HFF-Myc (cell line): ENCODE measurements at regions not wholly inside any gene's neighbourhood (a gene's known extent, or its start where the extent isn't known, plus 50 kb on each side); places are given as distances from the start of the nearest gene placed in this dataset.

Experiments used
- DNase-seq: peaks from one replicate; pipeline ENCODE4 v3.0.0-alpha.2; 2011; ENCODE audit warnings: low read depth; ENCODE audit errors: extremely low read depth
- H3K4me3 ChIP-seq: replicated peaks from 2 replicates; pipeline ENCODE4 v1.5.1; 2011; ENCODE audit warnings: low read depth, mild to moderate bottlenecking, control low read depth, low read length
- TF ChIP-seq, protein P1 (sequence below): IDR thresholded peaks from 2 replicates; pipeline ENCODE4 v1.5.1; 2012; ENCODE audit warnings: mild to moderate bottlenecking, low read depth, low read length, control low read depth; ENCODE audit errors: missing control alignments

DNA sequence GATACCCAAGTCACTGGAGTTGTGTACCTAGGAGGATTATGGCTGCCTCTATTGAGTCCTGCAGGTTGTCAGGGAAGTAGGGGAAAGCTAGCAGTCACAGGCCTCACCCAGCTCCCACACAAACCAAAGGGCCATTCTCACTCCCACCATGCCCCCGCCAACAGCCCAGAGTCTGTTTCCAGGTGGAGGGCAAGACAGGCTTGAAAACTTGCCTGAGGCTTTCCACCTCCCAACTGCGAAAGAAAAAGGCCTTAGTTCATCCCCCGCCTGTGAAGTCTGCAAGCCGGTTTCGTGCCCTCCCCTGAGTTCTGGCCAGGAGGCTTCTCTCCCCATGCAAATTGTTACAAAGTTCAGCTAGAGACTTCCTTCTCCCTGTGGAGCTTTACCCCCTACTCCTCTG is 270.3 kb downstream of the TXNL1 start:
- H3K4me3 ChIP-seq: no peak overlapping the region
- DNase-seq: no peak
- TF ChIP-seq, protein P1, sequence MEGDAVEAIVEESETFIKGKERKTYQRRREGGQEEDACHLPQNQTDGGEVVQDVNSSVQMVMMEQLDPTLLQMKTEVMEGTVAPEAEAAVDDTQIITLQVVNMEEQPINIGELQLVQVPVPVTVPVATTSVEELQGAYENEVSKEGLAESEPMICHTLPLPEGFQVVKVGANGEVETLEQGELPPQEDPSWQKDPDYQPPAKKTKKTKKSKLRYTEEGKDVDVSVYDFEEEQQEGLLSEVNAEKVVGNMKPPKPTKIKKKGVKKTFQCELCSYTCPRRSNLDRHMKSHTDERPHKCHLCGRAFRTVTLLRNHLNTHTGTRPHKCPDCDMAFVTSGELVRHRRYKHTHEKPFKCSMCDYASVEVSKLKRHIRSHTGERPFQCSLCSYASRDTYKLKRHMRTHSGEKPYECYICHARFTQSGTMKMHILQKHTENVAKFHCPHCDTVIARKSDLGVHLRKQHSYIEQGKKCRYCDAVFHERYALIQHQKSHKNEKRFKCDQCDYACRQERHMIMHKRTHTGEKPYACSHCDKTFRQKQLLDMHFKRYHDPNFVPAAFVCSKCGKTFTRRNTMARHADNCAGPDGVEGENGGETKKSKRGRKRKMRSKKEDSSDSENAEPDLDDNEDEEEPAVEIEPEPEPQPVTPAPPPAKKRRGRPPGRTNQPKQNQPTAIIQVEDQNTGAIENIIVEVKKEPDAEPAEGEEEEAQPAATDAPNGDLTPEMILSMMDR: no peak

DNA sequence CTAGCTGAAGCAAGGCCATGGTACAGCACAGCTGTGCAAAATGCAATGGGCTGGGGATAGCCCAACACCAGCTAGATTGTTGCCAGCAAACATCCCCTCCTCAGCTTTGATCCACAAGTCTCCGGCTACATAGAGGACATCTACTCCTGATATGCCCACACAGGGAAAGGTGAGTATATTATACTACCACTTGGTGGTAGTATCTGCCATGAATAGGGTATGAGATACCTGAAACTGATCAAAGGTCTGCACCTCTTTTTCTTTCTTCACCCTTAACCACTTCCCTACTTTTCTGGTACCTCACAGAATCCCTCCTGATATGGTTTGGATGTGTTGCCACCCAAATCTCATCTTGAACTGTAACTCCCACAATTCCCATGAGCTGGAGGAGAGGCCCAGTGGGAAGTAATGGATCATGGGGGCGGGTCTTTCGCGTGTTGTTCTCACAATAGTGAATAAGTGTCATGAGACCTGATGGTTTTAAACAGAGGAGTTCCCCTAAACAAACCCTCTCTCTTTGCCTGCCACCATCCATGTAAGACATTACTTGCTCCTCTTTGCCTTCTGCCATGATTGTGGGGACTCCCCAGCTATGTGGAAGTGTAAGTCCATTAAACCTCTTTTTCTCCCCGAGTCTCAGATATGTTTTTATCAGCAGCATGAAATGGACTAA is 279.6 kb downstream of the TXNL1 start:
- H3K4me3 ChIP-seq: no peak overlapping the region
- TF ChIP-seq, protein P1: no peak
- no peak for DNase-seq

DNA sequence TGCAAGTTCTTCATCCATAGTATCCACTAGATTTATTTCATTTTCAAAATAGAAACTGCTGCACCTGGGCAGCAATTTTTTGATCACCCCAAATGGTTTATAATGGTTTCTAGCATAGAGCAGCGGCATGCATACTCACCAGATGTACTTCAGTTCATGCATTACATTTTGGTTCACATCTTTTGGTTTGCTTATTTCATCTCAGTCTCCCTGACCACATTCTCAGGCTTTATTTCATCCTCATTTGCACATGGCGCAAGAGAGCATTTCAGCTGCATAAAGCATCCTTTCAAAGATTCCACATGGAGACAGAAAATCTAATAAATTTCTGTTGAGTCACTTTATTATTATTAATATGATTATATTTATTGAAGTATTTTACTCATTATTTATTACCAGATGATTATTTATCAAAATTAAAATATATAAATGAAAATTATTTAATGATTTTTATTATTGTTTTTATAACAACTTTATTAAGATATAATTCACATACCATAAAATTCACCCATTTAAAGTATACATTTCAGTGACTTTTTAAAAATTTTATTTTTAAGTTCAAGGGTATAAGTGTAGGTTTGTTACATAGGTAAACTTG is 284.6 kb downstream of the TXNL1 start:
- TF ChIP-seq, protein P1: no peak
- DNase-seq: no peak
- no peak overlapping the region for H3K4me3 ChIP-seq

DNA sequence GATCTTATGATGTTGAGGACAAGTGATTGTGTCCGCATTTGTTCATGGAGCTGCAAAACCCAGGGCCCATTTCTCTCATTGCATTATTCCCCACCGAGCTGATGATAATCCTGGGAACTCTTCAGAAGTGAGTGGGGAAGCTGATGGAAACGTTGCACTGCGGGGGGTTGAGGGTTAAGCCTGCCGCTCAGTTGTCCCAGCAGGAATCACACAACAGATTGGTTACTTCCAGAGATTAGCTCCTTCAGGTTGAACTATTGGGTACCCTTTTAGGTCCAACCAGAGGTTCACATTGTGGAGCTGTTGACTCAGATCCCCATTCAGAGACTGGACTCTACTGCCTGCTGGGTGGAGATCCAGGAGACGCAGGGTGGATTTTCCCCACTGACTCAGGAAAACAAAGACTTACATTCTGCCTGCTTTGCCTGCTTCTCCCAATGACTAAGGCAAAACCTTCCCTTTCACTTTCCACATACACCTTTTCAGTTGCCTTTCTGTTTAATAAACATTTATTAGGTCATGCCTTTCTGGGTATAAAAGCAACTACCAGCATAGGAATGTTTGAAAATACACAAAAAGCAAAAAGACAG is 286.4 kb downstream of the TXNL1 start:
- no peak overlapping the region for H3K4me3 ChIP-seq
- TF ChIP-seq, protein P1: no peak
- no peak for DNase-seq

DNA sequence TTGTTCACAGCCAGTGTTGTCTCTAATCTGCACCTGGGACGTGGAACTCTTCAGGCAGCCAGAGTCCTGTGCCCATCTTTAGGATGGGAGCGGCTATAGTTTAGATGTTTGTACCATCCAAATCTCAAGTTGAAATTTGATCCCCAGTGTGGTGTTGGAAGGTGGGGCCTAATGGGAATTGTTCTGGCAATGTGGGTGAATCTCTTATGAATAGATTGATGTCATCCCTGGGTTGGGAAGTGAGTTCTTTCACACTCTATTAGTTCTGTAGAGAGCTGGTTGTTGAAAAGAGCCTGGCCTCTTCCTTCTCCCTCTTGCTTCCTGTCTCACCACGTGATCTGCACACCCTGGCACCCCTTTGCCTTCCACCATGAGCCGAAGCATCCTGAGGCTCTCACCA is 300.9 kb downstream of the TXNL1 start:
- TF ChIP-seq, protein P1: no peak
- DNase-seq: no peak
- H3K4me3 ChIP-seq: no peak overlapping the region

DNA sequence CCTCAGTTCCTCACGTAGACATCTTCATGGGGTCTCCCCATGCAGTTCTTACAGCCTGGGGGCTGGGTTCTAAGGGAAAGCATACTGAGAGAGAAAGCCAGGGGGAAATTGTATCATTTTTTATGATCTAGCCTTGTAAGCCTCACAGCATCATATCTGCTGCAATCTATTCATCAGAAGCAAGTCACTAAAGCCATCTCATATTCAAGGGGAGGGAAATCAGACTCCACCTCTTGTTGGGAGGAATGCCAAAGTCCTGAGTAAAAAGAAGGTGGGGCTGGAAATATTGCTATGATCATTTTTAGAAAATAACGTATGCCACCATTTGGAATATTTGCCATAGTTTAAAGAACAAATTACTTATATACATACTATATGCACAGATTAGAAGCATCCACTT is 304.6 kb downstream of the TXNL1 start:
- DNase-seq: no peak
- H3K4me3 ChIP-seq: no peak overlapping the region

More for the DNA sequence above, 304.6 kb downstream of the TXNL1 start:
- TF ChIP-seq, protein P1: no peak
